Naive thymus-derived CD4-positive, alpha-beta T cell (primary cell): ENCODE measurements at regions not wholly inside any gene's neighbourhood (a gene's known extent, or its start where the extent isn't known, plus 50 kb on each side); places are given as distances from the start of the nearest gene placed in this dataset.

Experiments used
- ATAC-seq: fragments of 150-1000 bp; cut with Tn5 transposase; 2 replicates; pipeline ENCODE4 v1.10.0; 2021; ENCODE audit warnings: mild to moderate bottlenecking, moderate library complexity
- CTCF ChIA-PET: fragments of 350-600 bp; sonication (Branson Sonifier 250); formaldehyde crosslinking; loops from one replicate; lab custom pipeline; 2021; ENCODE audit warnings: antibody characterized with exemption; lab: Charles Lee
- POLR2A ChIA-PET: fragments of 350-600 bp; sonication (Branson Sonifier 250); formaldehyde crosslinking; loops from one replicate; lab custom pipeline; 2021; ENCODE audit warnings: antibody characterized with exemption, inconsistent platforms; lab: Charles Lee
- DNase-seq, 9 donors: peaks; one replicate each; pipeline versions ENCODE4 v3.0.0 to v3.0.0-alpha.2; 2020 to 2022; ENCODE audit warnings: mixed read lengths in 1 of 9
- H3K27ac ChIP-seq: one replicate; pipeline ENCODE4 v1.7.0; 2013; ENCODE audit warnings: mild to moderate bottlenecking, low read depth, low read length, moderate library complexity
- H3K27me3 ChIP-seq, 2 donors: one replicate each; pipeline ENCODE4 v1.7.0; 2013; ENCODE audit warnings: low read length in 2 of 2, mild to moderate bottlenecking in 2 of 2, moderate library complexity in 2 of 2; ENCODE audit not compliant: control insufficient read depth in 2 of 2, insufficient read depth in 2 of 2
- H3K36me3 ChIP-seq, 3 experiments: 1 replicate in 2 of 3; 2 replicates in 1 of 3; pipeline ENCODE4 v1.7.0; 2013; ENCODE audit warnings: low read length in 3 of 3, mild to moderate bottlenecking in 3 of 3, moderate library complexity in 1 of 3; ENCODE audit not compliant: insufficient read depth in 3 of 3, control insufficient read depth in 2 of 3
- H3K4me1 ChIP-seq, 2 donors: one replicate each; pipeline ENCODE4 v1.7.0; 2013; ENCODE audit warnings: low read length in 2 of 2, mild to moderate bottlenecking in 2 of 2, moderate library complexity in 1 of 2; ENCODE audit not compliant: control insufficient read depth in 2 of 2, insufficient read depth in 2 of 2
- H3K4me3 ChIP-seq: 2 replicates; pipeline ENCODE4 v1.7.0; 2013; ENCODE audit warnings: mild to moderate bottlenecking, low read length
- H3K9me3 ChIP-seq, 3 experiments: 1 replicate in 2 of 3; 2 replicates in 1 of 3; pipeline ENCODE4 v1.7.0; 2013; ENCODE audit warnings: low read length in 3 of 3; ENCODE audit not compliant: control insufficient read depth in 2 of 3
- H3K27ac Mint-ChIP-seq, 9 donors: one replicate each; pipeline ENCODE4 v1.8.0; 2020 to 2022; ENCODE audit warnings: mixed read lengths in 9 of 9, mild to moderate bottlenecking in 8 of 9, moderate library complexity in 5 of 9, inconsistent platforms in 2 of 9
- H3K27me3 Mint-ChIP-seq, 5 donors: one replicate each; pipeline ENCODE4 v1.8.0; 2021 to 2022; ENCODE audit warnings: mixed read lengths in 5 of 5, mild to moderate bottlenecking in 1 of 5
- H3K36me3 Mint-ChIP-seq, 5 donors: one replicate each; pipeline ENCODE4 v1.8.0; 2020 to 2022; ENCODE audit warnings: mixed read lengths in 5 of 5, mild to moderate bottlenecking in 3 of 5, inconsistent platforms in 1 of 5
- H3K4me1 Mint-ChIP-seq, 7 donors: one replicate each; pipeline ENCODE4 v1.8.0; 2020 to 2022; ENCODE audit warnings: mixed read lengths in 7 of 7, mild to moderate bottlenecking in 3 of 7, inconsistent platforms in 1 of 7
- H3K4me3 Mint-ChIP-seq, 10 donors: one replicate each; pipeline ENCODE4 v1.8.0; 2020 to 2022; ENCODE audit warnings: mild to moderate bottlenecking in 10 of 10, mixed read lengths in 10 of 10, moderate library complexity in 6 of 10, inconsistent platforms in 2 of 10
- H3K9me3 Mint-ChIP-seq, 11 donors: one replicate each; pipeline ENCODE4 v1.8.0; 2020 to 2022; ENCODE audit warnings: mixed read lengths in 11 of 11, mild to moderate bottlenecking in 4 of 11, inconsistent platforms in 1 of 11, moderate library complexity in 1 of 11
- intact Hi-C, 2 donors: fragments of 100-400 bp; cut with micrococcal nuclease; formaldehyde crosslinking; loops; one replicate each; pipeline ENCODE4 v1.15.1; 2023

DNA sequence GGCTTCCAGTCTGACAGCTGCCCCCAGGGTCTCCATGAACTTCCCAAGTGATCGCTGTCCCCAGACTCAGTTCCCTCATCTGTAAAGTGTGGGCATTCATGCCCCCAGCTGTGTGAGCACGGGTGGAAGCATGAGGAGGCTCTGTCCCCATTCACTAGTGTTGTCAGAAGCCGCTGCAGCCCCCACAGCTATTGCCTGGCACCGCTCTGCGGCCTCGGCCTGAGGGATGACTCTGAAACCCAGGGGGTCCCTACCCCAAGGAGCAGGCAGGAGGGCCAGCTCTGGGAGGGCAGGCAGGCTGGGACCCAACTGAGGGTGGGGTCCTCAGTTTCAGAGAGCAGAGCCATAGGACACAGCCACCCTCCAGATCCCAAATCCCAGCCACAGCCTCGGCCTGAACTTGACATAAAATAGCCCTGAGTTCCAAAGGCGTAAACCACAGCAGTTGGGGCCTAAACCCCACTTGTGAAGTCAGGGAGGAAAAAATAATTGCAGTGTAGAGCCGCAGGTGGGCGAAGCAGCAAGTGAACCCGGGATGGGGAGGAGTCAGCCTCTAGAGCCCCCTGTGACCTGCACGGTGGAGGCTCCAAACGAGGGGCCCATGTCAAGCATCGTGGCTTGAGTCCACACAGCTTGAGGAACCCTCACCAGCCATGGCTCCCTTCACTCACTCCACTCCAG is 66.0 kb upstream of the ADAMTS2 start:
- Mint-ChIP-seq H3K4me1 (no peaks in the 10 kb centered on the region), H3K27me3 (peaks cover 0 to 6% (median 1%) of the 10 kb centered on the region in 5 donors), H3K9me3 (peaks cover 0 to 2% (median 0%) of the 10 kb centered on the region in 11 donors), H3K36me3 (no peaks in the 10 kb centered on the region), H3K27ac (no peak overlapping the region), H3K4me3 (no peak overlapping the region)
- DNase-seq, result no peak
- ATAC-seq, result no peak
- Histone ChIP-seq H3K4me3 (no peak overlapping the region), H3K36me3 (no peaks in the 10 kb centered on the region), H3K27me3 (no peaks in the 10 kb centered on the region), H3K27ac (no peak overlapping the region), H3K4me1 (no peaks in the 10 kb centered on the region), H3K9me3 (no peaks in the 10 kb centered on the region)
- POLR2A ChIA-PET, result no interaction called here
- CTCF ChIA-PET, result no interaction called here
- intact Hi-C loops, result no loop called here

DNA sequence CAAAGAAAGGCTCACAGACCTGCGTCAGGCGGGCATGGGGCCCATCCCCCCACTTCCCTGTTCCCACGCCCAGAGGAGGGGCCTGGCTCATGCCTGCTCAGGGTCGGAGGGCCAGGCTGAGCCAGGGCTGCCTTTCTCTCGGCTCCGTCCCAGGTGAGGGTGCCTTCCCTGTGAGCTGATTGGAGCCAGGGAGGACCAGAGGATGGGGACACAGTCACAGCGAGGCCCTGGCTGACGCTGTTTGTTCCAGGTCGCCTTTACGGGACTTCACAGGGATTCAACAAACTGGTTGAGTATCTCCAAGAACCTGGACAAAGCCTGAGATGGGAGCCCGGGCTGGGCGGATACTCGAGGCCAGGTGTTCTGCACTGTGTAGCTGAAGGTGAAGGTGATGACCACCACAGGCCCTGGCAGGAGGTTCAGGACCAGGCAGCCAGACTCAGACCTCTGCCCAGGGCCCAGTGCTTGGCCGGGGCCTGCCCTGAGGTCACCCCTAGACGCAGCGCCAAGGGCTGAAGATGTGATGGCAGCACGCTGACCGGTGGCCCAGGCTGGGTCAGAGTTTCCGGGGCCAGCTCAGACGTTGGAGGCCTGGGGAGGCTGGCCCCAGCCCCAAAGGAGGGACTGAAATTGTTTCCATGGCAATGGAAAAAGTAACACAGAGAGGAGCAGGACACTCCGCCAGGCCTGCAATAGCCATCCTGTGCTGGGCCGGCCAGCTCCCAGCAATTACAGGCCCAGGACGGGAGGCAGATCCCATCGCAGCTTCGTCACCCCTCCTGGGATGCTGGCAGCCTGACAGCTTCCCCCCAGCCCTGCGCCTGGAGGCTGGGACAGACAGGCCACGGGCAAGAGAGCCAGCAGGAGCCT is 65.3 kb upstream of the ADAMTS2 start:
- peaks cover 0 to 2% (median 0%) of the 10 kb centered on the region in 11 donors for H3K9me3 Mint-ChIP-seq
- Histone ChIP-seq H3K27ac (no peak overlapping the region), H3K4me3 (no peak overlapping the region), H3K9me3 (no peaks in the 10 kb centered on the region), H3K4me1 (no peaks in the 10 kb centered on the region), H3K27me3 (no peaks in the 10 kb centered on the region), H3K36me3 (no peaks in the 10 kb centered on the region)
- ChIA-PET CTCF (no interaction called here), POLR2A (no interaction called here)
- H3K4me3 Mint-ChIP-seq, result no peak overlapping the region
- DNase-seq (no peak), ATAC-seq (no peak)
- H3K4me1 Mint-ChIP-seq, result no peaks in the 10 kb centered on the region
- no peak overlapping the region for H3K27ac Mint-ChIP-seq
- H3K36me3 Mint-ChIP-seq, result no peaks in the 10 kb centered on the region
- no peaks in the 10 kb centered on the region for H3K27me3 Mint-ChIP-seq
- intact Hi-C loops, result no loop called here

DNA sequence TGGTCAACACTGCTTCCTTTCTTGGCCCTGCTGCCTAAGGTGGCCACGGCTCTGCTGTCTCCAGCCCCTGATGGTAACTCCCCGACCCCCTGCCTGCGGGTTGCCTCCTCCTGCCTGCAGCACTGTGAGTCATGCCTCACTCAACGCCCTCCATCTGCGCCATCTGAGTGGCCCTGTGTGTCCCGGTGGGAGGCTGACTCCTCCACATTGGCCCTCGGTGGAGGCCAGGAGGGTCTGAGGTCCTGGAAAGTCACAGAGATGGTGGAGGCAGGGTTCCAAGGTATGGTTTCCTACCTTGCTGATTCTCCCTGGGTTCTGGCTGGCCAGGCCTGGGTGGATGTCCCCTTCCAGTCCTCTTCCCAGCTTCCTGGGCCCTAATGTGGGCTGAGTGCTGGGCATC is 64.5 kb upstream of the ADAMTS2 start:
- H3K4me3 Mint-ChIP-seq, result no peak overlapping the region

DNA sequence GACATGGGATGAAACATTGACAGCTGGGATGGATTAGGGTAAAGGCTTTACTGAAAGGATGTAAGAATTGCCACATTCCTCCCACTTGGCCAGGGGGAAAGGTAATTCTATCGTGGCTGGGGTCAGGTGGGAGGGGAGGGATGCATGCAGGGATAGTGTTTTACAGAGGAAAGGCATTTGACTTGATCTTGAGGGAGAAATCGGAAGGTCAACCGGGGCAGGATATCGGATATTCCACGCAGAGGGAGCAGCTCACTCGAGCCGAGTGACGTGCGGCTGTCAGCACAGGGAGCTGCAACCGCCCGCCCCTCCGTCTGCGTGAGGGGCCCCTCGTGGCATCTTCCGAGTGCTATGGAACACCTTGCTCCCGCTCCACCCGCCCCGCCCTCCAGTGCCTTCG is 63.4 kb upstream of the ADAMTS2 start:
- ChIA-PET CTCF (no interaction called here), POLR2A (no interaction called here)
- no peaks in the 10 kb centered on the region for H3K27me3 ChIP-seq
- H3K27ac ChIP-seq, result no peak overlapping the region
- H3K27ac Mint-ChIP-seq, result no peak overlapping the region
- H3K4me1 ChIP-seq, result no peaks in the 10 kb centered on the region
- intact Hi-C loops, result no loop called here
- H3K4me3 Mint-ChIP-seq, result no peak overlapping the region
- DNase-seq (no peak), ATAC-seq (no peak)
- H3K4me1 Mint-ChIP-seq, result no peaks in the 10 kb centered on the region
- peaks cover 0 to 7% (median 0%) of the 10 kb centered on the region in 5 donors for H3K27me3 Mint-ChIP-seq
- no peaks in the 10 kb centered on the region for H3K9me3 ChIP-seq
- H3K36me3 Mint-ChIP-seq, result no peaks in the 10 kb centered on the region
- H3K36me3 ChIP-seq, result no peaks in the 10 kb centered on the region
- H3K9me3 Mint-ChIP-seq, result peaks cover 0 to 2% (median 0%) of the 10 kb centered on the region in 11 donors
- H3K4me3 ChIP-seq, result no peak overlapping the region

More for the DNA sequence above, 64.5 kb upstream of the ADAMTS2 start:
- no peaks in the 10 kb centered on the region for H3K36me3 ChIP-seq
- Mint-ChIP-seq H3K36me3 (no peaks in the 10 kb centered on the region), H3K4me1 (no peaks in the 10 kb centered on the region), H3K27me3 (peaks cover 0 to 6% (median 0%) of the 10 kb centered on the region in 5 donors), H3K9me3 (peaks cover 0 to 2% (median 0%) of the 10 kb centered on the region in 11 donors), H3K27ac (no peak overlapping the region)
- no peak for ATAC-seq
- ChIA-PET CTCF (no interaction called here), POLR2A (no interaction called here)
- no peak overlapping the region for H3K27ac ChIP-seq
- no peaks in the 10 kb centered on the region for H3K4me1 ChIP-seq
- no peak for DNase-seq
- H3K27me3 ChIP-seq, result no peaks in the 10 kb centered on the region
- no peaks in the 10 kb centered on the region for H3K9me3 ChIP-seq
- H3K4me3 ChIP-seq, result no peak overlapping the region
- intact Hi-C loops, result no loop called here

DNA sequence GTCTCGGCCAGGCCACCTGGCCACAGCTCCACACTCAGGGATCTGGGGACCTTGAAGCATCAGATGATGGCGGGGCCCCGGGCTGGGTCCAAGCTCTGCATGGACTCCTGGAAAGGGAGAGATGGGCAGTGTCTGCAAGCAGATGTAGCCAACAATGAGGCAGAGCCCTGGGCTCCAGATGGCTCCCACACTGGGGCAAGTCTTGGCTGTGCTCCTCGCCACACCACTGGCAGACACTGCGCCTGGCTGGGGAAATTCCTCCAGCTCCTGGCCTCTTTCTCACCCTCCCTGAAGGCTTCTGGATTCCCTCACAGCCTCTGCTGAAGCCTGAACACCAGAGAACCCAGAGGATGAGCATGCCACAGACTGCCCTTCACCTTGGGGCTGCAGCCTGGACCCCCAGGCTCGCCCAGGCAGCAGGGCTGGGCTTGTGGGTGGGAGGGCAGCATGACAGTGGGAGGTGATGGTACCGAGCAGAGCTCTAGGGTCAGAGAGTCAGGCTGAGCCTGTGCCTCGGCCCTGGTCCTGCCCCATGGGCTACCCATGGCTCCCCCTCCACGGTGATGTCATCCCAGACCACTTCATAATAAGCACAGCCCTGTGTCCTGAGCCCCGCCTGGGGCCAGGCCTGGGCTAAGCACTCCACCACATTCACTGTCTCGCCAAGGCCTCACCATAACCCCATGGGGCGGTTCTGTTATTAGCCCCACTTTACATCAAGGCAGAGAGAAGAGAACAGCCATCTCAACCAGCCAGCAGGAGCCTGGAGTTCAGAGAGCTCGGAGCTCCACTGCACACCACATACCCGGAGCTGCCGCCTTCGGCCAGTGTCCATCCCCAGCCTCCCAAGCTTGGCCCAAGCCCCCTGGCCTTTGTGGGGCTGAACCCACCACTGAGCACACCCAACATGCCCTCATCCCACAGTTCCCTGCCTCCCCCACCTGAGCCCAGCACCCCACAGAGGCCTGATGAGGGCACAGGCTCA is 62.2 kb upstream of the ADAMTS2 start:
- Mint-ChIP-seq H3K4me3 (no peak overlapping the region), H3K36me3 (no peaks in the 10 kb centered on the region), H3K27ac (no peak overlapping the region), H3K9me3 (peaks cover 0 to 6% (median 0%) of the 10 kb centered on the region in 11 donors), H3K27me3 (peaks cover 0 to 7% (median 0%) of the 10 kb centered on the region in 5 donors), H3K4me1 (no peaks in the 10 kb centered on the region)
- intact Hi-C loops, result no loop called here
- DNase-seq (no peak), ATAC-seq (no peak)
- no peak overlapping the region for H3K27ac ChIP-seq
- ChIA-PET CTCF (no interaction called here), POLR2A (no interaction called here)
- H3K4me1 ChIP-seq, result no peaks in the 10 kb centered on the region
- no peaks in the 10 kb centered on the region for H3K27me3 ChIP-seq
- no peaks in the 10 kb centered on the region for H3K9me3 ChIP-seq
- H3K36me3 ChIP-seq, result no peaks in the 10 kb centered on the region
- H3K4me3 ChIP-seq, result no peak overlapping the region

DNA sequence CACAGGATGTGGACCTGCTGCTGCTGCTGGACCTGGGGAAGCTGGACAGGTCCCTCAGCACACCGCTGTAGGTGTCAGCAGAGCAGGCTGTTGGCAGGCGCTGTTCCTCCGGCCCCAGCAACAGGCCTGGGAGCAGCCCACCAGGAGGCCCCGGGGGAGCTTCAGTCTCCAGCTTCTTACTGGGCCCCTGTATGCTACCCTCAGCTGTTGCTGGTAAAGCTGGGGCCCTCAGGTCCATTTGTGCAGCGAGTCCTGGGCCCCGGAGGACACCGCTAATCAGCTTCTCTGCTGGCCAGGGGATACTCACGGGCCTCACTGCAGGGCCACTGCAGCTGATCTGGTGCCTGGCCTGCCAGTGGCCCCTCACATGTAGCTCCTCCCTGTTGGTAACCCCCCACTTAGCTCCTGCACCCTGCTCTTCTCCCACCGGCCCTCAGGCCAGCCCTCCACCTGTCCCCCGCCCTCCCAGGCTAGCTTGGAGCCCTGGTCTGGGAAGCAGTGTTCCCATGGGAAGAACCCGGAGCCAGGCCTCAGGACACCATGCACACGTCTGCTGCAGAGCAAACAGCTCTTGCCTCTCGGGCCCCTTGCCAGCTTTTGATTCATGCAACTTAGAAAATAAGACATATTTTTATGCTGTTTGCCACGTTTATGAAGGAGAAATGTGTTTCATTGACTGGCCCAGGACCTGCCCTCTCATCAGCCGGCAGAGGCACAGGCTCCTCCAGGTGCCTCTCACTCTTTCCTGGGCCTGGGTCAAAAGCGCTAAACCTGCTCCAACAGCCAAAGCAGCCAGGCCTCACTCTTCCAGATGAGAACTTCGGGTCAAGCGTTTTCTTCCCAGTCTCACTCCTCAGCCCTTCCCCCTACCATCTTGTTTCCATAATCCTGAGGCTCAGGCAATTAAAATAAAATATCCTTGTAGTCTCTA is 61.0 kb upstream of the ADAMTS2 start:
- CTCF ChIA-PET, result no interaction called here
- POLR2A ChIA-PET, result no interaction called here
- Mint-ChIP-seq H3K36me3 (peaks cover 0 to 3% (median 0%) of the 10 kb centered on the region in 5 donors), H3K9me3 (peaks cover 0 to 9% (median 6%) of the 10 kb centered on the region in 11 donors), H3K4me3 (no peak overlapping the region), H3K27ac (no peak overlapping the region), H3K4me1 (no peaks in the 10 kb centered on the region), H3K27me3 (peaks cover 0 to 7% (median 0%) of the 10 kb centered on the region in 5 donors)
- Histone ChIP-seq H3K27me3 (no peaks in the 10 kb centered on the region), H3K4me1 (no peaks in the 10 kb centered on the region), H3K9me3 (no peaks in the 10 kb centered on the region), H3K4me3 (no peak overlapping the region), H3K36me3 (no peaks in the 10 kb centered on the region), H3K27ac (no peak overlapping the region)
- ATAC-seq, result no peak
- intact Hi-C loops, result no loop called here
- no peak for DNase-seq
